Stomach (tissue), 4 donors: ENCODE measurements at regions not wholly inside any gene's neighbourhood (a gene's known extent, or its start where the extent isn't known, plus 50 kb on each side); places are given as distances from the start of the nearest gene placed in this dataset.
"Not testable (repeated sequence)": the region's sequence is repeated elsewhere in the genome, so short reads cannot be mapped to it uniquely, and the experiment has no call there.

Experiments used
- EP300 ChIP-seq: sonication (generic); formaldehyde crosslinking; IDR thresholded peaks from one replicate; pipeline ENCODE4 v1.6.1; 2017; ENCODE audit warnings: antibody characterized with exemption
- POLR2A ChIP-seq, 4 donors: fragments of 450-650 bp; IDR thresholded peaks; one replicate each; pipeline ENCODE4 v1.6.1; 2016; ENCODE audit warnings: antibody characterized with exemption in 4 of 4, control low read depth in 2 of 4, mild to moderate bottlenecking in 1 of 4, moderate library complexity in 1 of 4
- POLR2AphosphoS5 ChIP-seq, 3 donors: sonication (generic); formaldehyde crosslinking; IDR thresholded peaks; one replicate each; pipeline ENCODE4 v1.6.1; 2016; ENCODE audit warnings: antibody characterized with exemption in 3 of 3
- TF ChIP-seq, protein P1 (sequence below), 7 experiments: fragments of 450-650 bp in 4 of 7; fragments of 200-600 bp in 3 of 7; sonication (generic) in 3 of 7; IDR thresholded peaks; one replicate each; pipeline ENCODE4 v1.5.1; 2016 to 2019; ENCODE audit warnings: antibody characterized with exemption in 7 of 7, control low read depth in 2 of 7, mild to moderate bottlenecking in 1 of 7

DNA sequence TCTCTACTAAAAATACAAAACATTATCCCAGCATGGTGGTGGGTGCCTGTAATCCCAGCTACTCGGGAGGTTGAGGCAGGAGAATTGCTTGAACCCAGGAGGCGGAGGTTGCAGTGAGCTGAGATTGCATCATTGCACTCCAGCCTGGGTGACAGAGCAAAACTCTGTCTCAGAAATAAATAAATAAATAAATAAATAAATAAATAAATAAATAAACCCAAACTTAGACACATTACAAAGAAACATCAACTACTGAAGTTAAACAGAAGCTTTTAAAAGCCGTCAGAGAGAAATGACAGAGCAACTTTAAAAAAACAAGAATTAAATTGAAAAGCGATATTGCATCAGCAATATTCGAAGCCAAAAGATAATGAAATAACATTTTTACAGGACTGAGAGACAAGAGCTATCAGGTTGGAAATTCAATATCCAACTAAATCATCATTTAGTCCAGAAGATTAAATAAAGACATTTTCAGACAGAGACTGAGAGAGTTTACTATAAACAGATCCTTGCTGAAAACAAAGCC is 115.1 kb upstream of the FUNDC1 start:
- TF ChIP-seq, protein P1, sequence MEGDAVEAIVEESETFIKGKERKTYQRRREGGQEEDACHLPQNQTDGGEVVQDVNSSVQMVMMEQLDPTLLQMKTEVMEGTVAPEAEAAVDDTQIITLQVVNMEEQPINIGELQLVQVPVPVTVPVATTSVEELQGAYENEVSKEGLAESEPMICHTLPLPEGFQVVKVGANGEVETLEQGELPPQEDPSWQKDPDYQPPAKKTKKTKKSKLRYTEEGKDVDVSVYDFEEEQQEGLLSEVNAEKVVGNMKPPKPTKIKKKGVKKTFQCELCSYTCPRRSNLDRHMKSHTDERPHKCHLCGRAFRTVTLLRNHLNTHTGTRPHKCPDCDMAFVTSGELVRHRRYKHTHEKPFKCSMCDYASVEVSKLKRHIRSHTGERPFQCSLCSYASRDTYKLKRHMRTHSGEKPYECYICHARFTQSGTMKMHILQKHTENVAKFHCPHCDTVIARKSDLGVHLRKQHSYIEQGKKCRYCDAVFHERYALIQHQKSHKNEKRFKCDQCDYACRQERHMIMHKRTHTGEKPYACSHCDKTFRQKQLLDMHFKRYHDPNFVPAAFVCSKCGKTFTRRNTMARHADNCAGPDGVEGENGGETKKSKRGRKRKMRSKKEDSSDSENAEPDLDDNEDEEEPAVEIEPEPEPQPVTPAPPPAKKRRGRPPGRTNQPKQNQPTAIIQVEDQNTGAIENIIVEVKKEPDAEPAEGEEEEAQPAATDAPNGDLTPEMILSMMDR (IDR thresholded peaks at IDR 0.05): not testable (repeated sequence)
- TF ChIP-seq POLR2A (IDR thresholded peaks at IDR 0.05); POLR2AphosphoS5 (IDR thresholded peaks at IDR 0.05); EP300: not testable (repeated sequence)
